SK-N-SH treated with all-trans-retinoic acid at 6 μM for 48 hours (cell line): ENCODE measurements at regions not wholly inside any gene's neighbourhood (a gene's known extent, or its start where the extent isn't known, plus 50 kb on each side); places are given as distances from the start of the nearest gene placed in this dataset.

ENCODE experiments used
- ATAC-seq: fragments of 200-7000 bp; cut with Tn5 transposase; 3 replicates; pipeline ENCODE4 v1.9.1; 2020; ENCODE audit warnings: mild to moderate bottlenecking, moderate library complexity
- ARNTL ChIP-seq: fragments of 450-650 bp; formaldehyde crosslinking; IDR thresholded peaks from 2 replicates; pipeline ENCODE4 v1.5.0; 2020; ENCODE audit warnings: low read depth, mild to moderate bottlenecking, moderate library complexity, borderline replicate concordance
- BACH2 ChIP-seq: fragments of 250-450 bp; sonication (Bioruptor Pico); IDR thresholded peaks from 2 replicates; pipeline ENCODE4 v1.9.0; 2021; ENCODE audit warnings: mild to moderate bottlenecking, borderline replicate concordance
- CSDC2 ChIP-seq: fragments of 250-450 bp; sonication (Bioruptor Pico); IDR thresholded peaks from 2 replicates; pipeline ENCODE4 v1.5.0; 2020; ENCODE audit warnings: mild to moderate bottlenecking, moderate library complexity
- ESRRG ChIP-seq: fragments of 250-450 bp; sonication (Bioruptor Pico); IDR thresholded peaks from 2 replicates; pipeline ENCODE4 v1.6.1; 2021; ENCODE audit warnings: mild to moderate bottlenecking
- GLIS3 ChIP-seq: fragments of 250-450 bp; sonication (Bioruptor Pico); IDR thresholded peaks from 2 replicates; pipeline ENCODE4 v1.5.0; 2020; ENCODE audit warnings: mild to moderate bottlenecking, moderate library complexity
- ISL1 ChIP-seq: fragments of 250-450 bp; sonication (Bioruptor Pico); IDR thresholded peaks from 2 replicates; pipeline ENCODE4 v2.1.2; 2022; ENCODE audit warnings: mild to moderate bottlenecking, moderate library complexity
- OSR1 ChIP-seq: fragments of 250-450 bp; sonication (Bioruptor Pico); IDR thresholded peaks from 2 replicates; pipeline ENCODE4 v1.8.0; 2022; ENCODE audit warnings: moderate library complexity, mild to moderate bottlenecking, inconsistent platforms
- PPARA ChIP-seq: fragments of 250-450 bp; sonication (Bioruptor Pico); IDR thresholded peaks from 2 replicates; pipeline ENCODE4 v1.5.0; 2020; ENCODE audit warnings: mild to moderate bottlenecking, borderline replicate concordance
- RARB ChIP-seq: fragments of 250-450 bp; sonication (Bioruptor Pico); IDR thresholded peaks from 2 replicates; pipeline ENCODE4 v1.8.0; 2021; ENCODE audit warnings: mild to moderate bottlenecking, moderate library complexity
- SNAI2 ChIP-seq: fragments of 250-450 bp; sonication (Bioruptor Pico); IDR thresholded peaks from 2 replicates; pipeline ENCODE4 v1.5.0; 2020; ENCODE audit warnings: mild to moderate bottlenecking, moderate library complexity
- TCF4 ChIP-seq: fragments of 250-450 bp; sonication (Bioruptor Pico); IDR thresholded peaks from 2 replicates; pipeline ENCODE4 v1.8.0; 2021; ENCODE audit warnings: mild to moderate bottlenecking, moderate library complexity, borderline replicate concordance
- TOX ChIP-seq: fragments of 250-450 bp; sonication (Bioruptor Pico); IDR thresholded peaks from 2 replicates; pipeline ENCODE4 v1.8.0; 2021; ENCODE audit warnings: mild to moderate bottlenecking, moderate library complexity, borderline replicate concordance
- ZFP3 ChIP-seq: fragments of 250-450 bp; sonication (Bioruptor Pico); IDR thresholded peaks from 2 replicates; pipeline ENCODE4 v1.5.0; 2020; ENCODE audit warnings: mild to moderate bottlenecking, moderate library complexity
- ZFP30 ChIP-seq: fragments of 450-650 bp; formaldehyde crosslinking; IDR thresholded peaks from 2 replicates; pipeline ENCODE4 v1.5.0; 2022; ENCODE audit warnings: mild to moderate bottlenecking, moderate library complexity
- ZNF565 ChIP-seq: fragments of 450-650 bp; formaldehyde crosslinking; conservative IDR thresholded peaks from 2 replicates; pipeline ENCODE4 v1.5.0; 2020; ENCODE audit warnings: low read depth, mild to moderate bottlenecking, moderate library complexity
- ZNF70 ChIP-seq: fragments of 450-650 bp; formaldehyde crosslinking; IDR thresholded peaks from 2 replicates; pipeline ENCODE4 v1.5.0; 2020; ENCODE audit warnings: mild to moderate bottlenecking, moderate library complexity
- ZNF8 ChIP-seq: fragments of 450-650 bp; formaldehyde crosslinking; IDR thresholded peaks from 2 replicates; pipeline ENCODE4 v1.5.0; 2020; ENCODE audit warnings: mild to moderate bottlenecking, moderate library complexity
- TF ChIP-seq, protein P1 (sequence below): fragments of 250-450 bp; sonication (Bioruptor Pico); IDR thresholded peaks from 2 replicates; pipeline ENCODE4 v1.8.0; 2020; ENCODE audit warnings: mild to moderate bottlenecking, moderate library complexity, borderline replicate concordance
- TF ChIP-seq, protein P2 (sequence below): fragments of 250-450 bp; sonication (Bioruptor Pico); IDR thresholded peaks from 2 replicates; pipeline ENCODE4 v1.5.0; 2020; ENCODE audit warnings: mild to moderate bottlenecking, moderate library complexity
- TF ChIP-seq, protein P3 (sequence below): fragments of 250-450 bp; sonication (Bioruptor Pico); IDR thresholded peaks from 2 replicates; pipeline ENCODE4 v1.5.1; 2021; ENCODE audit warnings: mild to moderate bottlenecking, moderate library complexity
- TF ChIP-seq, protein P4 (sequence below): fragments of 250-450 bp; sonication (Bioruptor Pico); IDR thresholded peaks from 2 replicates; pipeline ENCODE4 v1.8.0; 2021; ENCODE audit warnings: low read depth, mild to moderate bottlenecking, moderate library complexity, borderline replicate concordance

DNA sequence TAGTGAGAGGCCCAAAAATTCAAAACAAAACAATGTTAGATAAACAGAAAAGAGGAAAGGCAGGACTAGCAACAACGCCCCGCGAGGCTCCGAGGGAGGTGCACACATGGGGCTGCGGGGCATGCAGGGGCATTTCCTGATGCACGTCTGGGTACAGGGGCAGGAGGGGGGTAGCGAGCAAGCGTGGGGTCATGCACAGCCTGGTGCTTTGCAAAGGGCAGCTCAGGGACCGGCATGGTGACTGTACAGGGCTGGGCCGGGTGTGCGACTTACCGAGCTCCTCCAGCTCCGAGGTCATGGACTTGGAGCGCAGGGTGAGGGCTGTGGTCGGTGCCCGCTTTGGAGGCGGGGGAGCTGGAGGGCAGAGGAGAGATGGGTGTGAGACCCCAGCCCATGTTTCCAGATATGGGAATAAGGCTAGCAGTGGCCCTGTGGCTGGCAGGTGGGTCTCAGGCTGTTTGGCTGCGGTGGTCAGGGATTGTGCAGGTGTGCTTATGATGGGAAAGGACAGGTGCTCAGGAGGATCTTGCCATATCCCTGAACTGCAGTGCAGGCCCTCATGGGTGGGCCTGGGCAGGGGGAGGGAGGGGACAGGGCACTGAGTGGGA, 103.7 kb downstream of the CTTN start (continued):
- TF ChIP-seq, protein P1, sequence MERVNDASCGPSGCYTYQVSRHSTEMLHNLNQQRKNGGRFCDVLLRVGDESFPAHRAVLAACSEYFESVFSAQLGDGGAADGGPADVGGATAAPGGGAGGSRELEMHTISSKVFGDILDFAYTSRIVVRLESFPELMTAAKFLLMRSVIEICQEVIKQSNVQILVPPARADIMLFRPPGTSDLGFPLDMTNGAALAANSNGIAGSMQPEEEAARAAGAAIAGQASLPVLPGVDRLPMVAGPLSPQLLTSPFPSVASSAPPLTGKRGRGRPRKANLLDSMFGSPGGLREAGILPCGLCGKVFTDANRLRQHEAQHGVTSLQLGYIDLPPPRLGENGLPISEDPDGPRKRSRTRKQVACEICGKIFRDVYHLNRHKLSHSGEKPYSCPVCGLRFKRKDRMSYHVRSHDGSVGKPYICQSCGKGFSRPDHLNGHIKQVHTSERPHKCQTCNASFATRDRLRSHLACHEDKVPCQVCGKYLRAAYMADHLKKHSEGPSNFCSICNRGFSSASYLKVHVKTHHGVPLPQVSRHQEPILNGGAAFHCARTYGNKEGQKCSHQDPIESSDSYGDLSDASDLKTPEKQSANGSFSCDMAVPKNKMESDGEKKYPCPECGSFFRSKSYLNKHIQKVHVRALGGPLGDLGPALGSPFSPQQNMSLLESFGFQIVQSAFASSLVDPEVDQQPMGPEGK (CRISPR knock-in tag) = no peak
- TF ChIP-seq GLIS3 (CRISPR knock-in tag) (no peak), TOX (CRISPR knock-in tag) (no peak), ZNF565 (CRISPR knock-in tag) (no peak), ESRRG (CRISPR knock-in tag) (no peak)

DNA sequence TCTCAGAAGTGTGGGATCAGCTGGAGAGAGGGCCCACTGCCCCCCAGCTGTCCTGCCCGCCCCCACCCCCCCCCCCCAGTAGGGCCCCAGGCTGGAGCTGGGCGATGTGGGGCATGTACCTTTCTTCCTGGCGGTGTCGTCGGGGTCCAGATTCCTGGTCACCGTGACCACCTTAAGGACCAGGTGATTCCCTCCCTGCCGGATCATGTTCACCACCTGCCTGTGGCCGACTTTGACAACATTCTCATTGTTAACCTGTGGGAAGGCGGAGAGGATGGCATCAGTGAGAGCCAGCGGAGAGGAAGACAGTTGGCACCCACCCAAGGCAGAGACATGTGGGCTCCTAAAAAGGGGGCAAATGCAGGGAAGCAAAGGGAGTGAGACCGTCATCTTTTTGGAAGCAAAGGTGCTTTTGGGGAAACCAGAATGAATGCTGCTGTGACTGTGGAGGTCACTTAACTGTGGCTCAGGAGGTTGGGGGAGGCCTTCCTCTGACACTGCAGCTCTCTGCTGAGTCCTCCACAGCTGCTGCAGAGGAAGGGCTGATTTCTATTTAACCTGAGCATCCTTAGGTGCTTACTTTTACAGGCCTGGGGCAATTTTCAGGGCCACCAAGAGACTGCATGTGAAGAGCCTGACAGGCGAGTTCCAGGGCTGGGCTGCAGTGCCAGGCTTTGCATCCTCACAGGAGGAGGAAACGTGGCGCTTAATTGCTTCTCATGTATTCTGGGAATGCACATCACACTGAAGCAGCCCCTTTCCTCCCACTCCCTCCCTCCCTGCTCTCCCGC, 104.5 kb downstream of the CTTN start:
- no peak for TF ChIP-seq CSDC2
- no peak for TF ChIP-seq SNAI2
- no peak for TF ChIP-seq TCF4 (CRISPR knock-in tag)
- TF ChIP-seq GLIS3 (CRISPR knock-in tag) = no peak
- TF ChIP-seq ZFP30 = no peak
- no peak for TF ChIP-seq ZFP3
- TF ChIP-seq ESRRG (CRISPR knock-in tag) = no peak
- TF ChIP-seq RARB (CRISPR knock-in tag) = no peak
- TF ChIP-seq ZNF565 (CRISPR knock-in tag) = no peak
- no peak for TF ChIP-seq PPARA
- TF ChIP-seq, protein P2, sequence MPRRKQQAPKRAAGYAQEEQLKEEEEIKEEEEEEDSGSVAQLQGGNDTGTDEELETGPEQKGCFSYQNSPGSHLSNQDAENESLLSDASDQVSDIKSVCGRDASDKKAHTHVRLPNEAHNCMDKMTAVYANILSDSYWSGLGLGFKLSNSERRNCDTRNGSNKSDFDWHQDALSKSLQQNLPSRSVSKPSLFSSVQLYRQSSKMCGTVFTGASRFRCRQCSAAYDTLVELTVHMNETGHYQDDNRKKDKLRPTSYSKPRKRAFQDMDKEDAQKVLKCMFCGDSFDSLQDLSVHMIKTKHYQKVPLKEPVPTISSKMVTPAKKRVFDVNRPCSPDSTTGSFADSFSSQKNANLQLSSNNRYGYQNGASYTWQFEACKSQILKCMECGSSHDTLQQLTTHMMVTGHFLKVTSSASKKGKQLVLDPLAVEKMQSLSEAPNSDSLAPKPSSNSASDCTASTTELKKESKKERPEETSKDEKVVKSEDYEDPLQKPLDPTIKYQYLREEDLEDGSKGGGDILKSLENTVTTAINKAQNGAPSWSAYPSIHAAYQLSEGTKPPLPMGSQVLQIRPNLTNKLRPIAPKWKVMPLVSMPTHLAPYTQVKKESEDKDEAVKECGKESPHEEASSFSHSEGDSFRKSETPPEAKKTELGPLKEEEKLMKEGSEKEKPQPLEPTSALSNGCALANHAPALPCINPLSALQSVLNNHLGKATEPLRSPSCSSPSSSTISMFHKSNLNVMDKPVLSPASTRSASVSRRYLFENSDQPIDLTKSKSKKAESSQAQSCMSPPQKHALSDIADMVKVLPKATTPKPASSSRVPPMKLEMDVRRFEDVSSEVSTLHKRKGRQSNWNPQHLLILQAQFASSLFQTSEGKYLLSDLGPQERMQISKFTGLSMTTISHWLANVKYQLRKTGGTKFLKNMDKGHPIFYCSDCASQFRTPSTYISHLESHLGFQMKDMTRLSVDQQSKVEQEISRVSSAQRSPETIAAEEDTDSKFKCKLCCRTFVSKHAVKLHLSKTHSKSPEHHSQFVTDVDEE (CRISPR knock-in tag) = no peak
- no peak for TF ChIP-seq BACH2 (CRISPR knock-in tag)
- TF ChIP-seq, protein P3, sequence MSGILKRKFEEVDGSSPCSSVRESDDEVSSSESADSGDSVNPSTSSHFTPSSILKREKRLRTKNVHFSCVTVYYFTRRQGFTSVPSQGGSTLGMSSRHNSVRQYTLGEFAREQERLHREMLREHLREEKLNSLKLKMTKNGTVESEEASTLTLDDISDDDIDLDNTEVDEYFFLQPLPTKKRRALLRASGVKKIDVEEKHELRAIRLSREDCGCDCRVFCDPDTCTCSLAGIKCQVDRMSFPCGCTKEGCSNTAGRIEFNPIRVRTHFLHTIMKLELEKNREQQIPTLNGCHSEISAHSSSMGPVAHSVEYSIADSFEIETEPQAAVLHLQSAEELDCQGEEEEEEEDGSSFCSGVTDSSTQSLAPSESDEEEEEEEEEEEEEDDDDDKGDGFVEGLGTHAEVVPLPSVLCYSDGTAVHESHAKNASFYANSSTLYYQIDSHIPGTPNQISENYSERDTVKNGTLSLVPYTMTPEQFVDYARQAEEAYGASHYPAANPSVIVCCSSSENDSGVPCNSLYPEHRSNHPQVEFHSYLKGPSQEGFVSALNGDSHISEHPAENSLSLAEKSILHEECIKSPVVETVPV (CRISPR knock-in tag) = no peak
- TF ChIP-seq, protein P4, sequence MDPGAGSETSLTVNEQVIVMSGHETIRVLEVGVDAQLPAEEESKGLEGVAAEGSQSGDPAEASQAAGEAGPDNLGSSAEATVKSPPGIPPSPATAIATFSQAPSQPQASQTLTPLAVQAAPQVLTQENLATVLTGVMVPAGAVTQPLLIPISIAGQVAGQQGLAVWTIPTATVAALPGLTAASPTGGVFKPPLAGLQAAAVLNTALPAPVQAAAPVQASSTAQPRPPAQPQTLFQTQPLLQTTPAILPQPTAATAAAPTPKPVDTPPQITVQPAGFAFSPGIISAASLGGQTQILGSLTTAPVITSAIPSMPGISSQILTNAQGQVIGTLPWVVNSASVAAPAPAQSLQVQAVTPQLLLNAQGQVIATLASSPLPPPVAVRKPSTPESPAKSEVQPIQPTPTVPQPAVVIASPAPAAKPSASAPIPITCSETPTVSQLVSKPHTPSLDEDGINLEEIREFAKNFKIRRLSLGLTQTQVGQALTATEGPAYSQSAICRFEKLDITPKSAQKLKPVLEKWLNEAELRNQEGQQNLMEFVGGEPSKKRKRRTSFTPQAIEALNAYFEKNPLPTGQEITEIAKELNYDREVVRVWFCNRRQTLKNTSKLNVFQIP = no peak
- TF ChIP-seq ISL1 (CRISPR knock-in tag) = no peak
- no peak for ATAC-seq

DNA sequence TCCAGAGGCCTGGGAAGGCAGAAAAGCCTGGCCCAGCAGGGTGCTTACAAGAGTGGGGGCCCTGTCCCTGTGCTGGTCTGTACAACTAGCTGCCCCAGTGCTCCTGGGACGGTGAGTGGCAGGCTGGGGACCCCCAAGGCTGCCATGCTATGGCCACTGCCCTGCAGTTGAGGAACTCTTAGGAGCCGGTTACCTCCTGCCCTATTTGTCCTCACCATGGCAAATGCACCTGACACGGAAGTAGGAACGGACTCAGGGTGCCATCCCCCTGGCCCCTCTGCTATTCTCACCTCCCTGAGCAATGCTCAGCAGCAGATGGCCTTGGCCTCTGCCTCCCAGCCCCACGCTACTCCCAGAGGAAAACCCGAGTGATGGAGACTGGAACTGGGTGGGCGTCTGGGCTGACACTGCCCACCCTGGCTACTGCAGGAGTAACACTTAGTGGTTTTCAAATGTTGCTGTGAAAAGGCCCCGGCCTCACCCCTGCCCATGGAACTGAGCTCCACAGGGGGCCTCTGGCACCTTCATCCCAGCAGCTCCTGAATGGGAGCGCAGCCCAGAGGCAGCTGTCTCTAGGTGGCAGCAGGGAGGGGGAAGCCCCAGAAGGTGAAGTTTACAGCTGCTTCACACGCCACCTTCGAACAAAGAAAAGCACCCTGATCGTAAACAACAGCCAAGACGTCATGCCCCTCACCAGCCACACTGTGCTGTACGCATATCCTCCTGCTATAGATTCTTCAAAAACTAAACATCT, 105.3 kb downstream of the CTTN start:
- ATAC-seq = no peak
- TF ChIP-seq, protein P4 = no peak
- TF ChIP-seq ZFP3 (no peak), ARNTL (CRISPR knock-in tag) (no peak), OSR1 (CRISPR knock-in tag) (no peak), ZNF70 (CRISPR knock-in tag) (no peak), ESRRG (CRISPR knock-in tag) (no peak), ZNF565 (CRISPR knock-in tag) (no peak), SNAI2 (no peak), ZNF8 (CRISPR knock-in tag) (no peak), TOX (CRISPR knock-in tag) (no peak)
- TF ChIP-seq, protein P2 (CRISPR knock-in tag) = no peak
- TF ChIP-seq, protein P3 (CRISPR knock-in tag) = no peak
